ENCODE measurements at regions not wholly inside any gene's neighbourhood (a gene's known extent, or its start where the extent isn't known, plus 50 kb on each side); places are given as distances from the start of the nearest gene placed in this dataset.

DNA sequence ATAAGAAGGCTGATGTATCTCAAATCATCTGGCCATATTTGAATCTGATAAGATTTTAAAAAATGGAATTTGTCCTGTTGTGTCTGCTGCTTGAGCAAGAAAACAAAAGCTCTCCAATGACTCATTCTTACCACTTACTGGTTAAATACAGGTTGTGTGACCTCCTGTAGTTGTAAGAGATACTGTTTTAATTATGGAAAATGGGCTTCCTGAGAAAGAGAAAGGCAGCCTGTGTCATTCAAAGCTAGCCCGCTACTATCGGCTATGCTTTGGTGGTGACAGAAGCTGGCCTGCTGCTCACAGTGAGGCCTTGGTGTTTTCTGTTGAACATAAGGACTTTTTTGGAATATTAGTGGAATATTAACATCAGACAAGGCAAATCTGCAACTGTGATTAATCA lies 1722.1 kb upstream of the PCDH10 start:
- Histone ChIP-seq H3K36me3 (replicated peaks) (no peaks in the 10 kb centered on the region), H3K27me3 (replicated peaks) (no peaks in the 10 kb centered on the region), H3K27ac (no peak overlapping the region), H3K4me3 (ENCODE audit: low read depth, low read length) (no peak overlapping the region)
- in situ Hi-C loops (cut with HindIII; ENCODE audit: low pct_ligation_motif_present, low sequenced_read_pairs), result no loop called here
- TF ChIP-seq, protein P1, sequence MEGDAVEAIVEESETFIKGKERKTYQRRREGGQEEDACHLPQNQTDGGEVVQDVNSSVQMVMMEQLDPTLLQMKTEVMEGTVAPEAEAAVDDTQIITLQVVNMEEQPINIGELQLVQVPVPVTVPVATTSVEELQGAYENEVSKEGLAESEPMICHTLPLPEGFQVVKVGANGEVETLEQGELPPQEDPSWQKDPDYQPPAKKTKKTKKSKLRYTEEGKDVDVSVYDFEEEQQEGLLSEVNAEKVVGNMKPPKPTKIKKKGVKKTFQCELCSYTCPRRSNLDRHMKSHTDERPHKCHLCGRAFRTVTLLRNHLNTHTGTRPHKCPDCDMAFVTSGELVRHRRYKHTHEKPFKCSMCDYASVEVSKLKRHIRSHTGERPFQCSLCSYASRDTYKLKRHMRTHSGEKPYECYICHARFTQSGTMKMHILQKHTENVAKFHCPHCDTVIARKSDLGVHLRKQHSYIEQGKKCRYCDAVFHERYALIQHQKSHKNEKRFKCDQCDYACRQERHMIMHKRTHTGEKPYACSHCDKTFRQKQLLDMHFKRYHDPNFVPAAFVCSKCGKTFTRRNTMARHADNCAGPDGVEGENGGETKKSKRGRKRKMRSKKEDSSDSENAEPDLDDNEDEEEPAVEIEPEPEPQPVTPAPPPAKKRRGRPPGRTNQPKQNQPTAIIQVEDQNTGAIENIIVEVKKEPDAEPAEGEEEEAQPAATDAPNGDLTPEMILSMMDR (IDR thresholded peaks at IDR 0.05; ENCODE audit: low read depth, low read length, missing control alignments), result no peak
- no peak for DNase-seq

DNA sequence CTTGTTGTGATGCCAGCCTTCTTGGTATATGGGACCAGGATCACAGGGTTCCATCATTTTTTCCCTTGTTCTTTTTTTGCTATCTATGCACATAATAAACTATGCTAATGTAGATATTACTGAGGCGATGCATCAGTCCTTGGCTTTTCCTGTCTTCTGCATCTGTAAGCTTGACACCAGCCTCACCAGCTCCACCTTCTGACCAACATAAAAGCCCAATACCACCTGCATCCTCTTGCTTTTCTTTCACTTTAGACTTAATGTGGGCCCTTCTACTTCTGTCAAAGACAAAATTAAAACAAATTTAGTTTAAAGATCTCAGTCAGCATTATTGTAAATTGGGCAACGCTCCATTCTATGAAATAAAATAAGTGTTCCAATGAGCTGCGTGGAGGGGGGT lies 1718.8 kb upstream of the PCDH10 start:
- Histone ChIP-seq H3K4me3 (ENCODE audit: low read depth, low read length) (no peak overlapping the region), H3K27ac (no peak overlapping the region), H3K27me3 (replicated peaks) (no peaks in the 10 kb centered on the region), H3K36me3 (replicated peaks) (no peaks in the 10 kb centered on the region)
- in situ Hi-C loops (cut with HindIII; ENCODE audit: low pct_ligation_motif_present, low sequenced_read_pairs), result no loop called here
- TF ChIP-seq, protein P1 (IDR thresholded peaks at IDR 0.05; ENCODE audit: low read depth, low read length, missing control alignments), result peak; percentile 20
- DNase-seq, result no peak

DNA sequence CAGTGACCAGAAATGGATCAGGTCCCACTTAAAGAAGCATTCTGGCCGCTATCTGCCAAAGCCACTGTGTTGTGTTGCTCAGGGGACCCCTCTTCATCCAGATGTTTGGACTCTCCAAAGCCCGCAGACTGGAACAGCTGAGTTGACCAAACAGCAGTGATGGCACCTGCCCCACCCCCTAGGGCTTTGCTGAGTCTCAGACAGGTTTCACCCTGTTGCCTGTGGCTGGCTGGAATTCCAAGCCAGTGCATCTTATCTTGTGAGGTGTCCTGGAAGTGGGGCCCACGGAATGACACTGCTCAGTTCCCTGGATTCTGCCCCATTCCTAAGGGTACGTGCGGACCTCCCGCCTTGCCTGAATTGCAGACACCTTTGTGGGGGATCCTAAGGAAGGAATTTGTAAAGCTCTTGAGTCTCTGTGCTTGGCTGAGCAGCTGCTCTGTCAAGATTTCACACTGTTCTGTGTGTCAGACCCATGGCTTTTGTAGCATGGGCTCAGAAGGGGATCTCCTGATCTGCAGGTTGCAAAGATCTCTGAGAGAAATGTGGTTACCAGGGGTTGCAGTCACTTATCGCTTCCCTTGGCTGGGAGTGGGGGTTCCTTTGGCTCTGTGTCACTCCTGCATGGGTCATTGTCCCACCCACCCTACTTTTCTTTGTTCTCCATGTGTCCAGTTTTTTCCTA lies 1707.9 kb upstream of the PCDH10 start:
- no peaks in the 10 kb centered on the region for H3K27me3 ChIP-seq (replicated peaks)
- in situ Hi-C loops (cut with HindIII; ENCODE audit: low pct_ligation_motif_present, low sequenced_read_pairs), result no loop called here
- TF ChIP-seq, protein P1 (IDR thresholded peaks at IDR 0.05; ENCODE audit: low read depth, low read length, missing control alignments), result no peak
- no peak for DNase-seq
- H3K27ac ChIP-seq, result no peak overlapping the region
- H3K4me3 ChIP-seq (ENCODE audit: low read depth, low read length), result no peak overlapping the region
- no peaks in the 10 kb centered on the region for H3K36me3 ChIP-seq (replicated peaks)

DNA sequence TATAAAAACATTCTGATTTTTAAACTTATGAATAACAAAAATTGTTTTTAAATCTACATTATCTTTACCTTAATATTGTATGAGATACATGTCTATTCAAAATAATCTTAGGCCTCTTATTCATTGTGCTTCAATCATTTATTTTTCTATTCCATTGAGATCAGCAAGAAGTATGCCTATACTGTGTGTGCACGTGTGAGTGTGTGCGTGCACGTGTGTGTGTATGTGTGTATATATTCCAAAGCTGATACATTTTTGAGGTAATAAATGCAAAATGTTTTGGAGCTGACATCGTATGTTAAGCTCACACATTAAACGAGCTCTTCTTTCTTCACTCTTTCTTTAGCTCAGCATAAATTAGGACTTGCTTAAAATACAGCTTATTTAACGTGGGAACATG lies 1701.2 kb upstream of the PCDH10 start:
- DNase-seq, result no peak
- Histone ChIP-seq H3K27ac (no peak overlapping the region), H3K4me3 (ENCODE audit: low read depth, low read length) (no peak overlapping the region), H3K36me3 (replicated peaks) (no peaks in the 10 kb centered on the region), H3K27me3 (replicated peaks) (no peaks in the 10 kb centered on the region)
- in situ Hi-C loops (cut with HindIII; ENCODE audit: low pct_ligation_motif_present, low sequenced_read_pairs), result no loop called here
- TF ChIP-seq, protein P1 (IDR thresholded peaks at IDR 0.05; ENCODE audit: low read depth, low read length, missing control alignments), result no peak

DNA sequence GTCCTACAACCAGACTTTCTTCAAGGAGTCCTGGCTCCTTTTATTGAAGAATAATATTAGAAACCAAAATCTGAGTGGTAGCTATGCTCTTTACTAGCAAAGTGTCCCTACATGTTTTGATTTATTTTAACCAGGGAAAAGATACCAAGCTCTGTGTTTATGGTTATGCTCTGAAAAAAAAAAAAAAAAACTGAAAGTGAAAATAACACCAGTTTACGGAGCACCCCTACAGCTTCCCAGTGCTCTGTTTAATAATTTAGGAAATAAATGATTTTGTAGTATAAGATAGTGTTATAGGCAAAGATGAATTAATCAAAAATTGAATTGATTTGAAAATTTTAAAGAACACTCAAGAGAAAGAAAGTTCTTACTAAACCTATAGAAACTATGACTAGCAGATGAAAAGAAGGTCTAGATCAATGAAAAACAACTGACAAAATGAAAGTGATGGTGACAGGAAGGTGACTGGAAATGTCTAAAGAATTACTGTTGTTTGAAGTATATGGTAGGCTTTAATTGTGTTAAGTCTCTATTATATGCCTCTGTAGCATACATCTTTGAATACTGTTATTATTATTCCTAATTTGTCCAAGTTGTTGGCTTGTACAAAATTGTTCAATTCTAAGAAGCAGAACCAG lies 1698.4 kb upstream of the PCDH10 start:
- H3K4me3 ChIP-seq (ENCODE audit: low read depth, low read length), result no peak overlapping the region
- in situ Hi-C loops (cut with HindIII; ENCODE audit: low pct_ligation_motif_present, low sequenced_read_pairs), result no loop called here
- no peak for DNase-seq

More for the DNA sequence above, 1698.4 kb upstream of the PCDH10 start:
- Histone ChIP-seq H3K27ac (no peak overlapping the region), H3K27me3 (replicated peaks) (no peaks in the 10 kb centered on the region), H3K36me3 (replicated peaks) (no peaks in the 10 kb centered on the region)
- TF ChIP-seq, protein P1 (IDR thresholded peaks at IDR 0.05; ENCODE audit: low read depth, low read length, missing control alignments), result no peak

All from brain microvascular endothelial cell (primary cell).